ENCODE measurements at regions not wholly inside any gene's neighbourhood (a gene's known extent, or its start where the extent isn't known, plus 50 kb on each side); places are given as distances from the start of the nearest gene placed in this dataset.

DNA sequence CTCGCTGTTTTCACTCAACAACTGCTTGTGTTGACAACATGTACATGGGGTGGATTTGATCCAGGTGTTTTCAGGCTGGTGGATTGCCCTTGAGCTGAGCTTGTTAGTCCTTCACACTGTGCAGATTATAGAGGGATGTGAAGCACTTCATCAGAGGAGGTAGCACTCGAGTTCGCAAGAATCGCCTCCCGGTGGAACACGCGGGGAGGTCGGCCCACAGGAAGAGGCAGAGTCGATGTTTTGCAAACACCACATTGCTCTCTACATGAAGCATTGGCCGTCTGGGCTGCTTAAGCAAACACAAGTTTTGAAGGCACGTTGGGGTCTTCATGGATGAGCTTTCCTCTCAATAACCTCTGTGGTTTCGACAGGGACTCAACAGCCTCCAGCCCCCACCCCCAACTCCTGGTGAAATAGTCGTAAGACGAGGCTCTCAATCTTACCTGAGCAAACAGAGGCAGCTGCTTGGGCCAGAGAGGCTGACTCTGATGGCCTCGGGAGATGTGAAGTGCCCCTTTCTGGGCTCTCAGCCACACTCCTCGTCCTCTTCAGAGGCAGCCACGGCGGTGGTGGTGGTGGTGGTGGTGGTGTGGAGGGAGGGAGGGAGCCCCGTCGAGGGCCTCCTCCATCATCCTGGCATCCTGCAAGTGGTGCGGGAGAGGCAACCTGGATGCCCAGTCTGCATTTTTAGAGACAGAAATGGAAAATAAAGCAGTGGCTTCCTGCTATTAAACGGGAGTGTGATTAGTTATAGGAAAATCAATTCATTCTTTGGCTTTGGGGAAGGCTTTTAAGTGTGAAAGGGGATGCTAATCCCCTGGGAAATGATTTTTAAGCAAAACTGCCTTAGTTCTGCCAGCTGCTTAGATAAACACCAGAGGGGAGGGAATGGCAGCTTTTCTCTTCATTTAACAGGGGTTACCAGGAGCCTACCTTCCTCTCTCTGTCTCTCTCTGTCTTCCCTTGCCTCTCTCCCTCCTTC, 552.5 kb upstream of the EEF2KMT start:
- TF ChIP-seq PRDM4 (tag by site-specific recombination; IDR thresholded peaks at IDR 0.05), result no peak
- no peak for TF ChIP-seq CTCF (tag by site-specific recombination; IDR thresholded peaks at IDR 0.05)
- no peak for TF ChIP-seq KLF10 (tag by site-specific recombination; IDR thresholded peaks at IDR 0.05)
- no peak for TF ChIP-seq KLF16 (tag by site-specific recombination; IDR thresholded peaks at IDR 0.05)
- TF ChIP-seq ZNF629 (tag by site-specific recombination; IDR thresholded peaks at IDR 0.05), result no peak
- TF ChIP-seq ZNF670 (tag by site-specific recombination; IDR thresholded peaks at IDR 0.05; ENCODE audit: low read depth), result no peak
- no peak for TF ChIP-seq OSR2 (tag by site-specific recombination; IDR thresholded peaks at IDR 0.05)
- TF ChIP-seq ZFP41 (tag by site-specific recombination; IDR thresholded peaks at IDR 0.05; ENCODE audit: borderline replicate concordance), result no peak
- TF ChIP-seq, protein P1, sequence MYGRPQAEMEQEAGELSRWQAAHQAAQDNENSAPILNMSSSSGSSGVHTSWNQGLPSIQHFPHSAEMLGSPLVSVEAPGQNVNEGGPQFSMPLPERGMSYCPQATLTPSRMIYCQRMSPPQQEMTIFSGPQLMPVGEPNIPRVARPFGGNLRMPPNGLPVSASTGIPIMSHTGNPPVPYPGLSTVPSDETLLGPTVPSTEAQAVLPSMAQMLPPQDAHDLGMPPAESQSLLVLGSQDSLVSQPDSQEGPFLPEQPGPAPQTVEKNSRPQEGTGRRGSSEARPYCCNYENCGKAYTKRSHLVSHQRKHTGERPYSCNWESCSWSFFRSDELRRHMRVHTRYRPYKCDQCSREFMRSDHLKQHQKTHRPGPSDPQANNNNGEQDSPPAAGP (tag by site-specific recombination; IDR thresholded peaks at IDR 0.05), result no peak

Data from HEK293 (cell line).